Esophagus squamous epithelium (tissue), 4 donors: ENCODE measurements at regions not wholly inside any gene's neighbourhood (a gene's known extent, or its start where the extent isn't known, plus 50 kb on each side); places are given as distances from the start of the nearest gene placed in this dataset.

ENCODE experiments used
- POLR2A ChIP-seq, 4 donors: fragments of 450-650 bp; IDR thresholded peaks; one replicate each; pipeline ENCODE4 v1.6.1; 2017; ENCODE audit warnings: antibody characterized with exemption in 4 of 4, mild to moderate bottlenecking in 4 of 4, moderate library complexity in 3 of 4
- TF ChIP-seq, protein P1 (sequence below), 6 experiments: fragments of 450-650 bp in 4 of 6; fragments of 200-600 bp in 2 of 6; sonication (generic) in 2 of 6; IDR thresholded peaks; one replicate each; pipeline ENCODE4 v1.5.1; 2016 to 2019; ENCODE audit warnings: antibody characterized with exemption in 6 of 6, mild to moderate bottlenecking in 4 of 6, moderate library complexity in 4 of 6

DNA sequence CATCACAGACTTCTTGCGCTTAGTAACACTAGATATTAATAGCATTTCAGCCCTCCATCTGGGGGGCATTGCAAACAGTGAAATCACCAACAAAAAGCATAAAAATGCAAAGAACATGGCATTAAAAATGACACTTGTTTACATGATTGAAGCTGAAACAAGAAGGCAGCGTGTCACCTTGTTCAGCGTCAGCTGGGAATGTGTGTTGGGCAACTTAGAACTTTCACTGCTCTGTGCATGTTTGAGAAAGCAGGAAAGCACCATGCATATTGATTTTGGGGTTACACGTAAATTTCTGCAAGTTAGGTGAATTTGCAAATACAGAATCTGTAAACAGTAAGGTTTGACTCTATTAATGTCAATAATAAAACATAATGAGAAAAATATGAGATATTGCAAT, 162.9 kb downstream of the SOX4 start:
- TF ChIP-seq, protein P1, sequence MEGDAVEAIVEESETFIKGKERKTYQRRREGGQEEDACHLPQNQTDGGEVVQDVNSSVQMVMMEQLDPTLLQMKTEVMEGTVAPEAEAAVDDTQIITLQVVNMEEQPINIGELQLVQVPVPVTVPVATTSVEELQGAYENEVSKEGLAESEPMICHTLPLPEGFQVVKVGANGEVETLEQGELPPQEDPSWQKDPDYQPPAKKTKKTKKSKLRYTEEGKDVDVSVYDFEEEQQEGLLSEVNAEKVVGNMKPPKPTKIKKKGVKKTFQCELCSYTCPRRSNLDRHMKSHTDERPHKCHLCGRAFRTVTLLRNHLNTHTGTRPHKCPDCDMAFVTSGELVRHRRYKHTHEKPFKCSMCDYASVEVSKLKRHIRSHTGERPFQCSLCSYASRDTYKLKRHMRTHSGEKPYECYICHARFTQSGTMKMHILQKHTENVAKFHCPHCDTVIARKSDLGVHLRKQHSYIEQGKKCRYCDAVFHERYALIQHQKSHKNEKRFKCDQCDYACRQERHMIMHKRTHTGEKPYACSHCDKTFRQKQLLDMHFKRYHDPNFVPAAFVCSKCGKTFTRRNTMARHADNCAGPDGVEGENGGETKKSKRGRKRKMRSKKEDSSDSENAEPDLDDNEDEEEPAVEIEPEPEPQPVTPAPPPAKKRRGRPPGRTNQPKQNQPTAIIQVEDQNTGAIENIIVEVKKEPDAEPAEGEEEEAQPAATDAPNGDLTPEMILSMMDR (IDR thresholded peaks at IDR 0.05) = no peak
- no peak for TF ChIP-seq POLR2A (IDR thresholded peaks at IDR 0.05)
